IPS-18a (cell line): ENCODE measurements at regions not wholly inside any gene's neighbourhood (a gene's known extent, or its start where the extent isn't known, plus 50 kb on each side); places are given as distances from the start of the nearest gene placed in this dataset.
A peak's percentile ranks its signal among the peaks of the same experiment; 100 is the strongest.
"Not testable (repeated sequence)": the region's sequence is repeated elsewhere in the genome, so short reads cannot be mapped to it uniquely, and the experiment has no call there.

Source experiments
- H3K27ac ChIP-seq: one replicate; pipeline ENCODE4 v1.5.1; 2013; ENCODE audit warnings: low read length
- H3K27me3 ChIP-seq: one replicate; pipeline ENCODE4 v1.6.1; 2013; ENCODE audit warnings: mild to moderate bottlenecking, low read length; ENCODE audit not compliant: control insufficient read depth, insufficient read depth
- H3K36me3 ChIP-seq: one replicate; pipeline ENCODE4 v1.6.1; 2013; ENCODE audit warnings: low read depth, low read length; ENCODE audit not compliant: control insufficient read depth
- H3K4me1 ChIP-seq: one replicate; pipeline ENCODE4 v1.6.1; 2013; ENCODE audit warnings: low read depth, low read length; ENCODE audit not compliant: control insufficient read depth
- H3K4me3 ChIP-seq: one replicate; pipeline ENCODE4 v1.5.1; 2013; ENCODE audit warnings: low read length
- H3K9ac ChIP-seq: one replicate; pipeline ENCODE4 v1.6.1; 2013; ENCODE audit warnings: mild to moderate bottlenecking, low read length, moderate library complexity
- H3K9me3 ChIP-seq: one replicate; pipeline ENCODE4 v1.6.1; 2013; ENCODE audit warnings: low read depth, low read length; ENCODE audit not compliant: control insufficient read depth

GRCh38 chr2:12616456-12617156 lies 100.1 kb upstream of the TRIB2 start:
- Histone ChIP-seq H3K27ac (no peak overlapping the region), H3K9ac (no peak overlapping the region), H3K4me3 (no peak overlapping the region), H3K36me3 (no peaks in the 10 kb centered on the region), H3K27me3 (no peaks in the 10 kb centered on the region), H3K9me3 (no peaks in the 10 kb centered on the region), H3K4me1 (no peaks in the 10 kb centered on the region)

- H3K27me3 ChIP-seq = no peaks in the 10 kb centered on the region
- H3K27ac ChIP-seq = no peak overlapping the region
- H3K9me3 ChIP-seq = no peaks in the 10 kb centered on the region
- H3K9ac ChIP-seq = no peak overlapping the region
- H3K4me3 ChIP-seq = no peak overlapping the region
- H3K4me1 ChIP-seq = no peaks in the 10 kb centered on the region
- H3K36me3 ChIP-seq = no peaks in the 10 kb centered on the region
These were observed 99.4 kb upstream of the TRIB2 start for GRCh38 chr2:12617366-12617765.

DNA sequence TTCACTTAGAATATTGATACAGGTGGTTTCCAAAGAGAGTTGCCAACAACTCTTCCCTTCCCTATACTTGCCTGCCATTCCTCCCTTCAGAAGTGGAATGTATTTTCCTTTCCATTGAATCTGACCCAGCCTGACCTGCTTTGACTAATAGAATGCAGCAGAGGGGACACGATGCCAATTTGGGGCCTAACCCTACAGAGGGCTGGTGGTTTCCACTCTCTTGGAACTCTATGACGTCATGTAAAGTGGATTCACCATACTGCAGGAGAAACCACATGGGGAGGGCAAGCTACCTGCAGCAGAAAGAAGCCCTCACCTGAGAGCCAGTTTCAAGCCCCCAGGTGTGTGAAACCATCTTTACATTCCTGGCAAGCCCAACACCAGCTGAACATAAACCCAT lies 98.9 kb upstream of the TRIB2 start:
- no peaks in the 10 kb centered on the region for H3K4me1 ChIP-seq
- H3K36me3 ChIP-seq = no peaks in the 10 kb centered on the region
- no peak overlapping the region for H3K9ac ChIP-seq
- H3K27ac ChIP-seq = no peak overlapping the region
- H3K27me3 ChIP-seq = no peaks in the 10 kb centered on the region
- H3K4me3 ChIP-seq = no peak overlapping the region
- no peaks in the 10 kb centered on the region for H3K9me3 ChIP-seq

- H3K4me3 ChIP-seq = no peak overlapping the region
- H3K27ac ChIP-seq = no peak overlapping the region
- H3K27me3 ChIP-seq = no peaks in the 10 kb centered on the region
- no peak overlapping the region for H3K9ac ChIP-seq
- H3K36me3 ChIP-seq = no peaks in the 10 kb centered on the region
- no peaks in the 10 kb centered on the region for H3K9me3 ChIP-seq
- H3K4me1 ChIP-seq = no peaks in the 10 kb centered on the region
These were observed 98.2 kb upstream of the TRIB2 start for GRCh38 chr2:12618576-12618975.

GRCh38 chr2:12619975-12620374 lies 96.8 kb upstream of the TRIB2 start:
- no peaks in the 10 kb centered on the region for H3K27me3 ChIP-seq
- H3K9me3 ChIP-seq = no peaks in the 10 kb centered on the region
- H3K27ac ChIP-seq = no peak overlapping the region
- no peak overlapping the region for H3K9ac ChIP-seq
- no peak overlapping the region for H3K4me3 ChIP-seq
- H3K36me3 ChIP-seq = no peaks in the 10 kb centered on the region
- peaks cover 8% of the 10 kb centered on the region for H3K4me1 ChIP-seq

DNA sequence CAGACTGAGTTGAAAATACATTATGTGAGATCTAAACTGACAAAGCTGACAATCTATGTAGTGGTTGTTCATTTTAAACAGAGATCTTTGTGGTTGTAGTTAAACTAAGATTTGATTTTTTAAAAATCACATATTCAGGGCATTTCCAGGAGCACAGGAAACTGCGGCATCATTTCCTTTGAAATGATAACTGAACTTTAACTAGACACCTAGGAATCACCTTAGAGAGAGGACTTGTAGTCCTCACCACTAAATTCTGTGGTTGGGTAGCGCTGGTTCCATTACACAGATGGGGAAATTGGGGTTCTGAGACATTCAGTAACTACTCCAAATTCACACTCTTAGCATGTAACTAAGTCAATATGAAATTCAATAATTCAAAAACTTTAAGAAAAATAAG lies 96.0 kb upstream of the TRIB2 start:
- peaks cover 15% of the 10 kb centered on the region for H3K4me1 ChIP-seq
- no peaks in the 10 kb centered on the region for H3K9me3 ChIP-seq
- no peaks in the 10 kb centered on the region for H3K36me3 ChIP-seq
- no peaks in the 10 kb centered on the region for H3K27me3 ChIP-seq
- no peak overlapping the region for H3K4me3 ChIP-seq
- H3K9ac ChIP-seq = no peak overlapping the region
- H3K27ac ChIP-seq = no peak overlapping the region

- Histone ChIP-seq H3K36me3 (no peaks in the 10 kb centered on the region), H3K27ac (no peak overlapping the region), H3K4me1 (peaks cover 19% of the 10 kb centered on the region), H3K9me3 (no peaks in the 10 kb centered on the region), H3K4me3 (no peak overlapping the region), H3K27me3 (no peaks in the 10 kb centered on the region), H3K9ac (no peak overlapping the region)
These were observed 93.7 kb upstream of the TRIB2 start for GRCh38 chr2:12623051-12623450.

DNA sequence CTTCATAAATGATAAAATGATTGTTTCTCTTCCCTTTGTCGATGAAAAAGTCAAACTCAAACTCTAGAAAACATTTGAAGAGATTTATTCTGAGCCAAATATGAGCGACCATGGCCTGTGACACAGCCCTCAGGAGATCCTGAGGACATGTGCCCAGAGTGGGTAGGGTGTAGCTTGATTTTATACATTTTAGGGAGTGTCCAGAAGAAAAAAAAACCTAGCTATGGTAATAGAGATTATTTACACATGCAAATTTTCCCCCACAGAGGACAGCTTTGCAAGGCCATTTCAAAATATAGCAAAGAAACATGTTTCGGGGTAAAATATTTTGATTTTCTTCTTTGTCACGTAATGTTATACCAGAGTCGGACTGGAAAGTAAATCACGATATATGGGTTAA lies 92.4 kb upstream of the TRIB2 start:
- no peaks in the 10 kb centered on the region for H3K36me3 ChIP-seq
- H3K27me3 ChIP-seq = no peaks in the 10 kb centered on the region
- H3K9me3 ChIP-seq = no peaks in the 10 kb centered on the region
- no peak overlapping the region for H3K9ac ChIP-seq
- H3K4me1 ChIP-seq = peaks cover 19% of the 10 kb centered on the region
- H3K27ac ChIP-seq = no peak overlapping the region
- no peak overlapping the region for H3K4me3 ChIP-seq

DNA sequence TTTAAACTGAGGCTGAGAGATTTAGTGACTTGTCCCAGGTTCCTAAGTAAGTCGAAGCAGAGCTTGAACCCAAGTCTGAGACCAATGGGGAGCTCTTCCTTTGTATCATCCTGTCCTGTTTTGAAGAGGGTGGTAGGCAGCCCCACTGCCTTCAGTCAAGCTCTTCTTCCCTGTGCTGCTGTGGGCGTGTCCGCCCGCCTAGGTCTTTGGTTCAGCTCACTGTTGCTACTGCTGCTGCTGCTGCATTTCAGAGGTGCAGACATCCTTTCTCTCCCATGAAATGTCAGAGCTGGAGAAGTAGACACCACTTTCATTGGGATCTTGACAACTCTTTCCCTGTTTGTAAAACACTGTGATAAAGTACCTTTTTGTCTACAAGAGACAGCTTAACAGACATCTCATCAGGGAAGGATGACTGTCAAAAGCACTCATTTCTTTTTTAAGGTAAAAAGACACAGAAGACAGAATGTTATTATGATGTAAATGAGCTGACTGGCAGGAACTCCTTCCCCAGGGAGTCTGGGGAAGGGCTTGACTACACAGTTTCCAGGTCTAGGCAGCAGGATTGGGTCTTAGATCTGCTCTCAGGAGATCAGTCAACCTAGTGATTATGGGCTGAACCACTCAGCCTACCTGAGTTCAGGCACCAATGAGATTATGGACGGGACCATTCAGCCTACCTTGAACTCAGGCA lies 91.7 kb upstream of the TRIB2 start:
- Histone ChIP-seq H3K9ac (no peak overlapping the region), H3K27me3 (no peaks in the 10 kb centered on the region), H3K27ac (no peak overlapping the region), H3K9me3 (no peaks in the 10 kb centered on the region), H3K36me3 (no peaks in the 10 kb centered on the region), H3K4me3 (peak overlapping the region; percentile 10), H3K4me1 (peaks cover 19% of the 10 kb centered on the region)

GRCh38 chr2:12628541-12628940 lies 88.2 kb upstream of the TRIB2 start:
- not testable (repeated sequence) for H3K9ac ChIP-seq, H3K36me3 ChIP-seq, H3K27me3 ChIP-seq, H3K27ac ChIP-seq, H3K9me3 ChIP-seq, H3K4me3 ChIP-seq
- H3K4me1 ChIP-seq = peaks cover 19% of the 10 kb centered on the region

DNA sequence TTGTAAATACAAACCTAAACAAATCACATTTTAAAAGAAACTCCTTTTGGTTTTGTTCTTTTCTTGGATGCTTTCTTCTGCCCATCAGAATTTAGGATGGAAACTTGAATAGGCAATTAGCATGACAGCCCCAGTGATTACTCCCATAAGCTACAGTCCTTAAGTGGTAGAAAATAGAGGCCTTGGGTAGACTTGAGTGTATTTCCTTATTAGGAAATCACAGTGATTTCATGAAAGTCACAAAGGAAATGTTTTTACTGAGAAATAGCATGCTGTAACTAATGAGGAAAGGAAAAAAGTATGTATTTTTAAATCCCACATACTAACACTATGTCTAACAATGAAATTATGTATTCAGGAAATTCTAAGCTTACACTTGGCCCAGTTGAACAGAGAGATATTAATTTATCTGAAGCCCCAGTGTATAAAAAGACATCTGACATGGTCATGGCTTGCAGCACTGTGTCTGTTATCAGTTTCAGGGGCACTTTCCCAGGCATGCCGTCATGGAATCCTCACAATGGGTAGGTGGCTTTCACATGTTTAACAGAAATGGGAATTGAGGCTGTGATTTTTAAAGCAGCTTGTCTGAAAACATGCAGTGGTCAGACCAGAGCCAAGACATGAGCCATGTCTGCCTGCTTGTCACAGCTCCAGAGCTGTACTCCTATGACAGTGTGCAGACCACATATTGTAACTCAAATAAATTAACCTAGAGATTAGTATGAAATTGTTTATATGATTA lies 79.7 kb upstream of the TRIB2 start:
- Histone ChIP-seq H3K4me3 (no peak overlapping the region), H3K36me3 (no peaks in the 10 kb centered on the region), H3K4me1 (no peaks in the 10 kb centered on the region), H3K27ac (no peak overlapping the region), H3K9me3 (no peaks in the 10 kb centered on the region), H3K9ac (no peak overlapping the region), H3K27me3 (no peaks in the 10 kb centered on the region)
